Common myeloid progenitor, CD34-positive (primary cell): ENCODE measurements at regions not wholly inside any gene's neighbourhood (a gene's known extent, or its start where the extent isn't known, plus 50 kb on each side); places are given as distances from the start of the nearest gene placed in this dataset.

Experiments
- CTCF ChIA-PET: fragments of 350-600 bp; sonication (Branson Sonifier 250); formaldehyde crosslinking; loops from one replicate; lab custom pipeline; 2021; ENCODE audit warnings: antibody characterized with exemption; lab: Charles Lee
- POLR2A ChIA-PET: fragments of 350-600 bp; sonication (Branson Sonifier 250); formaldehyde crosslinking; loops from one replicate; lab custom pipeline; 2021; ENCODE audit warnings: antibody characterized with exemption; lab: Charles Lee
- DNase-seq, 3 donors: peaks; one replicate each; pipeline versions ENCODE4 v3.0.0 to v3.0.0-alpha.2; 2013
- H3K27ac ChIP-seq, 2 experiments: 1 replicate in 1 of 2; 2 replicates in 1 of 2; pipeline ENCODE4 v1.7.0; 2013; ENCODE audit warnings: inconsistent platforms in 2 of 2, low read length in 2 of 2, mild to moderate bottlenecking in 2 of 2, low read depth in 1 of 2, moderate library complexity in 1 of 2; ENCODE audit not compliant: severe bottlenecking in 2 of 2, insufficient read depth in 1 of 2, poor library complexity in 1 of 2
- H3K27me3 ChIP-seq, 5 experiments: replicated peaks in 2 of 5; 1 replicate in 3 of 5; 2 replicates in 2 of 5; pipeline versions ENCODE4 v1.6.1 to v1.7.0; 2013; ENCODE audit warnings: low read length in 4 of 5, mild to moderate bottlenecking in 2 of 5, moderate library complexity in 2 of 5, inconsistent platforms in 1 of 5; ENCODE audit not compliant: insufficient read depth in 5 of 5, control insufficient read depth in 4 of 5
- H3K36me3 ChIP-seq, 4 experiments: 1 replicate in 2 of 4; 2 replicates in 2 of 4; pipeline versions ENCODE4 v1.6.1 to v1.7.0; 2013; ENCODE audit warnings: low read length in 3 of 4, control low read depth in 1 of 4, mild to moderate bottlenecking in 1 of 4; ENCODE audit not compliant: control insufficient read depth in 4 of 4, insufficient read depth in 4 of 4
- H3K4me1 ChIP-seq, 4 experiments: 1 replicate in 3 of 4; 2 replicates in 1 of 4; pipeline versions ENCODE4 v1.6.1 to v1.7.1; 2013; ENCODE audit warnings: low read length in 3 of 4, mild to moderate bottlenecking in 3 of 4, control low read depth in 1 of 4, inconsistent platforms in 1 of 4, moderate library complexity in 1 of 4; ENCODE audit not compliant: control insufficient read depth in 4 of 4, insufficient read depth in 4 of 4; ENCODE audit errors: control extremely low read depth in 1 of 4
- H3K4me3 ChIP-seq, 7 experiments: 1 replicate in 4 of 7; 2 replicates in 3 of 7; pipeline versions ENCODE4 v1.5.1 to v1.7.0; 2013; ENCODE audit warnings: mild to moderate bottlenecking in 7 of 7, low read length in 6 of 7, moderate library complexity in 6 of 7, inconsistent platforms in 2 of 7, low read depth in 2 of 7, control low read depth in 1 of 7; ENCODE audit not compliant: insufficient read depth in 4 of 7, control insufficient read depth in 1 of 7; ENCODE audit errors: extremely low read depth in 1 of 7
- H3K9me3 ChIP-seq, 5 experiments: 1 replicate in 4 of 5; 2 replicates in 1 of 5; pipeline versions ENCODE4 v1.6.1 to v1.7.1; 2013; ENCODE audit warnings: low read length in 4 of 5, mild to moderate bottlenecking in 2 of 5, inconsistent platforms in 1 of 5, low read depth in 1 of 5, moderate library complexity in 1 of 5; ENCODE audit not compliant: control insufficient read depth in 4 of 5, insufficient read depth in 2 of 5; ENCODE audit errors: control extremely low read depth in 1 of 5
- WGBS: methylation state at CpG from one replicate; pipeline ENCODE4 v1.1.5; 2013; ENCODE audit not compliant: insufficient coverage; 5-methylcytosine and 5-hydroxymethylcytosine counted together

DNA sequence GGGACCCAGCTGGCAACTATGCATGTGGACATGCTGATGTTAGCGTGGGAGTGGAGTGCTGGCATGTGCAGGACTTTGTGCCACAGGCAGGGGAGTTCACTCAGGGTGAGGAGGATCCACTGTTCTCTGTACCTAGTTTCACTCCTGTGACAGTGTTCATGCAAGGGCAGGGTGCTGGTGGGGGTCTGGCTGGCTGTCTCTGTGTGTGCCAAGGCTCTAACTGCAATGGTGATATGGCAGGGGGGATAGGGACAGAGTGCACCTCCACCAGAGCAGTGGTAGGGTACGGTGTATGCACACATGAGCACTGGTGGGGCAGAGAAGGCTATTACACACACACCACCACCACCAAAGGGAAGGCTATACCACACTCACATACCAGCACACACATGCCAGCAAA is 210.2 kb upstream of the DEFB112 start:
- no peaks in the 10 kb centered on the region for H3K4me1 ChIP-seq
- no CpG with 5 or more reads among the region's 2 CpGs for WGBS

DNA sequence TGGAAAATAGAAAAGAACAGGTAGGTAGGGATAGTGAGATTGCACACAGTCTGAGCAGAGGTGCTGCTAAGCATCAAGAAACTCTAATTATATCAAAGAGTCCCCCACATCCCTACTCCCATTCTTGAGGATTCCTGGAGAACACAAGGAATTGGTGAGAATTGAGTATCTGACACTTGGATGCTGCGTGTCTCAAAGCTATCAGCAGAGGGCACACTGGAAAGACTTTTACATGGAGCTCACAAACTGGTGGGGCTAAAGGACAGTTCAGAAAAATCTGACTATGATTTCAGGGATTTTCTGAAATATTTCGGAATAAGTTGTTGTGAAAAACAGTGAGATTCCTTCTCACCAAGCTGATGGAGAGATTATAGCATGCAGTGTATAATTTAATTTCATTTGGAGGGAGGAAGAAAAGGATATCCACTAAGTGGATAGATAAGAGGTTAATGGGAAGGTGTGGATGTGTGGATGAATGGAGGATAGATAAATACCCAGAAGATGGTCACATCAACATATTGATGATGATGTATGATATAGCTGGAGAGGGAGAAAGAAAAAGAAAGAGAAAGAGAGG is 215.4 kb upstream of the DEFB112 start:
- H3K27me3 ChIP-seq = no peaks in the 10 kb centered on the region
- ChIA-PET CTCF (no interaction called here), POLR2A (no interaction called here)
- no peaks in the 10 kb centered on the region for H3K36me3 ChIP-seq
- WGBS = 37% methylated on average over 2 of the region's 2 CpGs
- no peak overlapping the region for H3K4me3 ChIP-seq
- no peaks in the 10 kb centered on the region for H3K4me1 ChIP-seq
- DNase-seq = no peak
- no peaks in the 10 kb centered on the region for H3K9me3 ChIP-seq
- H3K27ac ChIP-seq = no peak overlapping the region

More for the DNA sequence above, 210.2 kb upstream of the DEFB112 start:
- ChIA-PET POLR2A (no interaction called here), CTCF (no interaction called here)
- Histone ChIP-seq H3K27ac (no peak overlapping the region), H3K9me3 (peaks cover 0 to 3% (median 0%) of the 10 kb centered on the region in 5 experiments), H3K36me3 (no peaks in the 10 kb centered on the region), H3K27me3 (no peaks in the 10 kb centered on the region), H3K4me3 (no peak overlapping the region)
- DNase-seq = no peak

DNA sequence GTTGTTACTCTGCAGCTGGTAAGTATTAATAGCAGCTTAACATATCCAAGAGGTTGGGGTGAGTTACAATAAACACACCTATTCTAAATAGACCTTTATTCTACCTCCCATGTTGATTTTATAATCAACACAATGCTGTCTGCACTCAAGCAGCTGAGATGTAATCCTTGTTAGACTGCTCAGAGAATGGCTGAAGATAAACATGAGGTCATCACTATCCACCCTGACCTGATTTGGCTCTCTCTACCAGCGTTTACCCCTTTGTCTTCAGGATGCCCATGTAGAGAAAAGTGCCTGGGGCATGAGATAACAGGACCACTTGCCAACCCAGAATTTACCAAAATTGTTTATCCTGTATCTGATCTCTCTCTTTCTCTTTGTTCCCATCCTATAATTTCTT is 220.7 kb upstream of the DEFB112 start:
- H3K9me3 ChIP-seq = no peaks in the 10 kb centered on the region
- POLR2A ChIA-PET = no interaction called here
- CTCF ChIA-PET = no interaction called here
- no peaks in the 10 kb centered on the region for H3K27me3 ChIP-seq
- 71% methylated on average over 1 of the region's 1 CpG for WGBS
- no peak overlapping the region for H3K4me3 ChIP-seq
- no peak overlapping the region for H3K27ac ChIP-seq
- H3K36me3 ChIP-seq = no peaks in the 10 kb centered on the region
- H3K4me1 ChIP-seq = no peaks in the 10 kb centered on the region
- DNase-seq = no peak

DNA sequence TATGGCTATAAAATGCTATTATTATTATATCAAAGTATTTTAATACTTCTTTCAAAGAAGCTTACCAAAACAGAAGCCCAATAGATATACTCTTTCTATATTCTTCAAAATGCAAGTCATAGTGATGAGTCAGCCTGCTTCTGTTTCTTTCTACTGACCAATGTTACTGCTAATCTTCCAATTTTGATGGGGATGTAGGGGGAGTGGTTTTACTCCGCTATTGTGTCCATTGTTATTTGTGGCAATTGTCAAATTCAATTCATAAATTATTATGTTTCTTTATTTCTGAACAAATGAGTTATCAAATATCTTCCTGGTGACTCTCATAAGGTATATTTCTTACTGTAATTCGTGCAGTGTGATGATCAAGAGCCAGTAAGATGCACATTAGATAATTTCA is 221.5 kb upstream of the DEFB112 start:
- Histone ChIP-seq H3K27me3 (no peaks in the 10 kb centered on the region), H3K27ac (no peak overlapping the region), H3K36me3 (no peaks in the 10 kb centered on the region), H3K4me1 (no peaks in the 10 kb centered on the region), H3K9me3 (no peaks in the 10 kb centered on the region), H3K4me3 (no peak overlapping the region)
- no peak for DNase-seq
- WGBS = no CpG with 5 or more reads among the region's 2 CpGs
- ChIA-PET CTCF (no interaction called here), POLR2A (no interaction called here)

DNA sequence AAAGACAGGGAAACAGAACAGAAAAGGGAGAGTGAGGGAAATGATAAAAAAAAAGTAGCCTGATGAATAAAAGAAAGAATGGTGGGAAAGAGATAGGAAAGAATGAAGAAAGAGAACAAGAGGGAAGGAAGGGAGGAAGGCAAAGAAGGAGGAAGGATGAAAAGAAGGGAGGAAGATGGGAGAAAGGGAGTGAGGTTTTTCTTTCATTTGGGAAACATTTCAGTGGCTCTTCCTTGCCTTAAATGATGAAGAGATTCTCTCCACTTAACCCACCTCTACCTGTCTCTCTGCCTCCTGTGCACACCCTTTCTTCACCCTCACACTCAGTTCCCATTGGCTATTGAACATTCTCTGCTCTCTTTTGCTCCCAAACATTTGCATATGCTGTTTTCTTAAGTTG is 222.1 kb upstream of the DEFB112 start:
- Histone ChIP-seq H3K27ac (no peak overlapping the region), H3K9me3 (no peaks in the 10 kb centered on the region), H3K4me3 (no peak overlapping the region), H3K36me3 (no peaks in the 10 kb centered on the region), H3K27me3 (no peaks in the 10 kb centered on the region), H3K4me1 (no peaks in the 10 kb centered on the region)
- no peak for DNase-seq
- ChIA-PET CTCF (no interaction called here), POLR2A (no interaction called here)

DNA sequence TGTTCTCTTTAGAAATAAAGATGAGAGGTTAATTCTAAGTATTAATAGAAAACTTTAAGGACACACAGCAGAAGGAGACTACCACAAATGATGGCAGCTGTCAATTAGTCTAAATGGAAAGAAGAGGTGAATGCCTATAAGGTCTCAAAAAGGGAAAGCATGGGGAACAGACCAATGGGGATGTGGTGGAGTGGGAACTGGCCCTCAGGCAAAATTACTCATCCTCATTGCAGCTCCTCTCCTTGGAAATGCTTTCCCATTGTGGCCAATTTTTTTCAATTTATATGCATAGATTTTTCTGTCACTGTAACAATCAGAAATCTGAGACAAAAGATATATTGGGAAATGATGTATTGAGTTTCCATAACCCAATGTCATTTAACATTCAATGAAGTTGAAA is 222.9 kb upstream of the DEFB112 start:
- no peak overlapping the region for H3K27ac ChIP-seq
- H3K27me3 ChIP-seq = no peaks in the 10 kb centered on the region
- ChIA-PET POLR2A (no interaction called here), CTCF (no interaction called here)
- no peaks in the 10 kb centered on the region for H3K36me3 ChIP-seq
- no peaks in the 10 kb centered on the region for H3K9me3 ChIP-seq
- no peak overlapping the region for H3K4me3 ChIP-seq
- no peak for DNase-seq
- H3K4me1 ChIP-seq = no peaks in the 10 kb centered on the region

DNA sequence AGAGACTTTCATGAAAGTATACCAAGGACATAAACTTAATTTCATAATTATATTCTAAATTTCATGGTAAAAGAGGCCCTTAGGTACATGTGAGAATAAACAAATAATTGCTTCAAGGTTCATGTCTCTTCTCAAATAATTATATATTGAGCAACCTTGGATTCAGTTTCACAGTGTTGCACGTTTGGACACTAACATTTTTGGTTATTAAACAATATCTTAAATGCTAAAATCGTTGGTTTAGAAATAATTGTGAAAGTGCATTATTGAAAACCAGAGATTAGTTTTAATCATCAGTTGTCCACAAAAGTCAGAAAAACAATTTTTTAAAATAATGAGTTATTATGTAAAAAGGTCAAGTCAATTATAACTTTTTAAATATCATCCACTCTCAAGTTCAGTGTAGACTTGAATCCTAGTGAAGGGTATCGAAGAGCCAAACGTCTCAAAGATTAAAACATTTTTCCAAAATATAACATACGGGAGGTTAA is 227.1 kb upstream of the DEFB112 start:
- POLR2A ChIA-PET = no interaction called here
- H3K27me3 ChIP-seq = no peaks in the 10 kb centered on the region
- H3K4me3 ChIP-seq = no peak overlapping the region
- WGBS = no CpG with 5 or more reads among the region's 5 CpGs
- no peaks in the 10 kb centered on the region for H3K9me3 ChIP-seq
- DNase-seq = no peak
- H3K27ac ChIP-seq = no peak overlapping the region
- no peaks in the 10 kb centered on the region for H3K36me3 ChIP-seq
- no peaks in the 10 kb centered on the region for H3K4me1 ChIP-seq
- CTCF ChIA-PET = no interaction called here
